Common myeloid progenitor, CD34-positive (primary cell): ENCODE measurements at regions not wholly inside any gene's neighbourhood (a gene's known extent, or its start where the extent isn't known, plus 50 kb on each side); places are given as distances from the start of the nearest gene placed in this dataset.
"Not testable (repeated sequence)": the region's sequence is repeated elsewhere in the genome, so short reads cannot be mapped to it uniquely, and the experiment has no call there.

ENCODE experiments used
- CTCF ChIA-PET: fragments of 350-600 bp; sonication (Branson Sonifier 250); formaldehyde crosslinking; loops from one replicate; lab custom pipeline; 2021; ENCODE audit warnings: antibody characterized with exemption; lab: Charles Lee
- POLR2A ChIA-PET: fragments of 350-600 bp; sonication (Branson Sonifier 250); formaldehyde crosslinking; loops from one replicate; lab custom pipeline; 2021; ENCODE audit warnings: antibody characterized with exemption; lab: Charles Lee
- DNase-seq, 3 donors: peaks; one replicate each; pipeline versions ENCODE4 v3.0.0 to v3.0.0-alpha.2; 2013
- H3K27ac ChIP-seq, 2 experiments: 1 replicate in 1 of 2; 2 replicates in 1 of 2; pipeline ENCODE4 v1.7.0; 2013; ENCODE audit warnings: inconsistent platforms in 2 of 2, low read length in 2 of 2, mild to moderate bottlenecking in 2 of 2, low read depth in 1 of 2, moderate library complexity in 1 of 2; ENCODE audit not compliant: severe bottlenecking in 2 of 2, insufficient read depth in 1 of 2, poor library complexity in 1 of 2
- H3K27me3 ChIP-seq, 5 experiments: replicated peaks in 2 of 5; 1 replicate in 3 of 5; 2 replicates in 2 of 5; pipeline versions ENCODE4 v1.6.1 to v1.7.0; 2013; ENCODE audit warnings: low read length in 4 of 5, mild to moderate bottlenecking in 2 of 5, moderate library complexity in 2 of 5, inconsistent platforms in 1 of 5; ENCODE audit not compliant: insufficient read depth in 5 of 5, control insufficient read depth in 4 of 5
- H3K36me3 ChIP-seq, 4 experiments: 1 replicate in 2 of 4; 2 replicates in 2 of 4; pipeline versions ENCODE4 v1.6.1 to v1.7.0; 2013; ENCODE audit warnings: low read length in 3 of 4, control low read depth in 1 of 4, mild to moderate bottlenecking in 1 of 4; ENCODE audit not compliant: control insufficient read depth in 4 of 4, insufficient read depth in 4 of 4
- H3K4me1 ChIP-seq, 4 experiments: 1 replicate in 3 of 4; 2 replicates in 1 of 4; pipeline versions ENCODE4 v1.6.1 to v1.7.1; 2013; ENCODE audit warnings: low read length in 3 of 4, mild to moderate bottlenecking in 3 of 4, control low read depth in 1 of 4, inconsistent platforms in 1 of 4, moderate library complexity in 1 of 4; ENCODE audit not compliant: control insufficient read depth in 4 of 4, insufficient read depth in 4 of 4; ENCODE audit errors: control extremely low read depth in 1 of 4
- H3K4me3 ChIP-seq, 7 experiments: 1 replicate in 4 of 7; 2 replicates in 3 of 7; pipeline versions ENCODE4 v1.5.1 to v1.7.0; 2013; ENCODE audit warnings: mild to moderate bottlenecking in 7 of 7, low read length in 6 of 7, moderate library complexity in 6 of 7, inconsistent platforms in 2 of 7, low read depth in 2 of 7, control low read depth in 1 of 7; ENCODE audit not compliant: insufficient read depth in 4 of 7, control insufficient read depth in 1 of 7; ENCODE audit errors: extremely low read depth in 1 of 7
- H3K9me3 ChIP-seq, 5 experiments: 1 replicate in 4 of 5; 2 replicates in 1 of 5; pipeline versions ENCODE4 v1.6.1 to v1.7.1; 2013; ENCODE audit warnings: low read length in 4 of 5, mild to moderate bottlenecking in 2 of 5, inconsistent platforms in 1 of 5, low read depth in 1 of 5, moderate library complexity in 1 of 5; ENCODE audit not compliant: control insufficient read depth in 4 of 5, insufficient read depth in 2 of 5; ENCODE audit errors: control extremely low read depth in 1 of 5
- WGBS: methylation state at CpG from one replicate; pipeline ENCODE4 v1.1.5; 2013; ENCODE audit not compliant: insufficient coverage; 5-methylcytosine and 5-hydroxymethylcytosine counted together

DNA sequence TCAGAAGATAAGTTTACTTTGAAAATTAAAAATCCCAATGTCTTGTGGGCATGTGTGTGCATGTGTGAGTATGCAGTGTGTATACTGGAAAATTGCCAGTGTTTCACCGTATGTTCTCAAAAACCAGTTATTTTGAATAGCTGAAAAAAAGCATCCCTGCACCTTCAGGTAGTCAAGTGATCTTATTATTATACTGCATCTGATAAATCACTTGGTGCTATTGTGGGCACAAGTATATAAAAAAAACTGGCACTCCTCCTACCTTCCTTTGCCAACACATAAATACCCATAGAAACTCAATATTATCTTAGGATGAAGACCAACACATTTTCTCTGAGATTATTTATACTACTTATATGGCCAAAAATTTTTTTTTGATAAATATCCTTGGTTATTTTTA lies 91.5 kb upstream of the MAP9 start:
- DNase-seq, result no peak
- POLR2A ChIA-PET, result no interaction called here
- H3K36me3 ChIP-seq, result no peaks in the 10 kb centered on the region
- no peaks in the 10 kb centered on the region for H3K27me3 ChIP-seq
- CTCF ChIA-PET, result interaction anchor here (1.5 to 1.6 kb wide), 2 partner anchors 24 to 61 kb away, joined by 3 to 5 read pairs; no protein-coding TSS in a partner anchor
- no peak overlapping the region for H3K4me3 ChIP-seq
- WGBS, result no CpG with 5 or more reads among the region's 1 CpG
- no peak overlapping the region for H3K27ac ChIP-seq
- H3K4me1 ChIP-seq, result peaks cover 0 to 9% (median 2%) of the 10 kb centered on the region in 4 experiments
- H3K9me3 ChIP-seq, result no peaks in the 10 kb centered on the region

DNA sequence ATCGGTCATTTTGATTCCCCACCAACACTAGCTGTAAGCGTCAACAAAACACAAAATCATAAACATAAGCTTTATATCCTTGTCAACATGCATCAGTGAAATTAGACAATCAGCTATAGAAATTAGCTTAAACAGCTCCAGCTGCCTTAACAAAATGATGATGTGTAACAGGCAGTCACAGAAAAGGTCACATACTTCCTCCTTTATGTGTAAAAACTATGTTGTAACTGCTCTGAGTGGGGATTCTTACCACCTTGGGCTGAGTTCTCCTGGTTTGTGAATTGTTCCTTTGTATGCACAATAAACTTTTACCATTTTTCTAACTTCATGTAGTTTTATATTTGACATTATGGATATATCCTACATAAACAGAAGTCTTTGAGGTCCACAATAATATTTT lies 73.9 kb upstream of the MAP9 start:
- H3K4me1 ChIP-seq, result no peaks in the 10 kb centered on the region
- peak in 2 of 3 donors; percentile 2 to 8 for DNase-seq
- WGBS, result no CpG with 5 or more reads among the region's 2 CpGs
- no peaks in the 10 kb centered on the region for H3K9me3 ChIP-seq
- H3K4me3 ChIP-seq, result no peak overlapping the region
- no peaks in the 10 kb centered on the region for H3K36me3 ChIP-seq
- H3K27ac ChIP-seq, result no peak overlapping the region
- CTCF ChIA-PET, result no interaction called here
- no peaks in the 10 kb centered on the region for H3K27me3 ChIP-seq
- POLR2A ChIA-PET, result no interaction called here

DNA sequence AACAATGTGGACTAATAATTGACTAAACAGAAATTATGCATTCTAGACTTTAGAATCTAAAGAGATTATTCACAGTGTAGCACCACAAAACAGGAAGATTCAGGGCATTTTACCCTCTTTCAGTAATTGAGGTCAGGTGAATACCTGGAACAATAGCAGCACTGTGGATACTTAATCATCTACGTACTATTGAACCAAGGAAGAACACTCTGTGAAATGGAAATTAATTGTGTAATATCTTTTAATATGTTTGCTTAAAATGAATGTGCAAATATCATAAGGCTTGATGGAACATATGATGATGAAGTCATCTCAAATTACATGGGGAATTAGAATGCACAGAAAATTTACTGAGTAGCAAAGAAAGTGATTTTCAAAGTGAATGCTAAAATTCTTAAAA lies 68.5 kb upstream of the MAP9 start:
- POLR2A ChIA-PET, result no interaction called here
- CTCF ChIA-PET, result interaction anchor here (1.4 to 2.3 kb wide), 4 partner anchors 9 to 342 kb away, joined by 3 to 12 read pairs (median 4); no protein-coding TSS in a partner anchor
- WGBS, result 100% methylated on average over 1 of the region's 1 CpG

DNA sequence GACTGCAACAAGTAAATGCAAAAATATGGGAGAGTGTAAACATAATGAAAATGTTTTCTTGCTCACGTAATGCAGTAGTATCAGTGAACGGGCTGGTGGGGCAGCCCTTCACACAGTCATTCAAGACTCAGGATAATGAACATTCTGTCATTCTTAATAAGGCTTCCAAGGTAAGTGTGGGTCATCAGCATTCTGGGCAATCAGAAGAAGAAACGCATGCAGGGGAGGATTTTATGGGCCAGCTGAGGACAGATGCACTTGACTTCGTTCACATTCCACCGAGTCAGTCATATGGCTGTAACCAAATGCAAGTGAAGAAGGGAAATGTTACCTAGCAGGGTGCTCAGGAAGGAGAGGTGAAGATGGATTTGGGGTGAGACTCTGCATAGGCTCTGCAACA lies 68.0 kb upstream of the MAP9 start:
- Histone ChIP-seq H3K36me3 (no peaks in the 10 kb centered on the region), H3K27ac (no peak overlapping the region), H3K9me3 (no peaks in the 10 kb centered on the region), H3K27me3 (no peaks in the 10 kb centered on the region), H3K4me1 (peaks cover 0 to 8% (median 1%) of the 10 kb centered on the region in 4 experiments), H3K4me3 (no peak overlapping the region)
- ChIA-PET POLR2A (no interaction called here), CTCF (interaction anchor here (0.7 to 2.8 kb wide), 8 partner anchors 8 to 509 kb away, joined by 3 to 16 read pairs (median 5); partner anchors contain the start of gene CTSO)
- 99% methylated on average over 5 of the region's 5 CpGs for WGBS
- DNase-seq, result no peak

More for the DNA sequence above, 68.5 kb upstream of the MAP9 start:
- H3K36me3 ChIP-seq, result no peaks in the 10 kb centered on the region
- no peaks in the 10 kb centered on the region for H3K9me3 ChIP-seq
- H3K27ac ChIP-seq, result no peak overlapping the region
- no peaks in the 10 kb centered on the region for H3K27me3 ChIP-seq
- no peak for DNase-seq
- H3K4me1 ChIP-seq, result peaks cover 0 to 8% (median 1%) of the 10 kb centered on the region in 4 experiments
- H3K4me3 ChIP-seq, result no peak overlapping the region

DNA sequence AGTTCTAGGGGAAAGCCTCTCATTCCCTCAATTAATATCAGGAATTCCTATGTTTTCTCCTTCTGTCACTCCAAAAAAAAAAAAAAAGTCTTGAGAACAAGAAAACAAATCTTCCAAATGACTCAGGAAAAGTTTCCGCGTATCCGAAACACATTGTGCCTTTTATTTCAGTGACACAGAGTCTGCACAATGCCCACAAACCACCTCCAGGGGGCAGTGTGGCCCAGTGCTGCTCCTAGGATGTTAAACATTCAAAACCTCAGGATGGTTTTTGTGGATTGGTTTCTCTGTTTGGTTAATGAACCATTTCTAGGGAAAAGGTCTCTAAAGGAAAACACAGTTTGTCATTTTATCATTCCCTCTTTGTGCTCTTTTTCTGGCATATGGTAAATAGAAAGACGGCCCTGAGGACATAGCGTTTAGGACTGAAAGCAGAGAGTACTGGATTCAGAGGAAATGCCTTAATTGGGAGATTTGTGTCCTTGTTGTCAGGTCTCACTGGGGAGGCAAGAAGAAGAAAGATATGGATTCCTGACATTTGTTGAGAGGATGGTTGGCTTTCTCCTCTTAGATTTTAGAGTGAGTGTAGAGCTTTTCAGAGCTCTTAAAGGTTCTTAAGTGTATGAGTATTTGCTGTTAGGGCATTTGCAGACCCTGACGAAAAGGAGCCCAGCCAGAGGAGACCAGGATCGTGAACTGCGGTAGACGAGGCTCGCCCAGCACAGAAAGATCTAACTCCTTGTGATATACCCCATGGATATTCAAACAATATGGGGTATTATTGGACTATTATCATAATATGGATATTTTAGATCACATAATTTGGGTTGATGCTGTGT lies 65.7 kb upstream of the MAP9 start:
- DNase-seq, result peak; percentile 66 to 79 (median 72)
- H3K4me1 ChIP-seq, result peaks cover 0 to 8% (median 1%) of the 10 kb centered on the region in 4 experiments
- ChIA-PET CTCF (interaction anchor here (1.0 to 2.8 kb wide), 10 partner anchors 11 to 345 kb away, joined by 3 to 16 read pairs (median 3); no protein-coding TSS in a partner anchor), POLR2A (no interaction called here)
- H3K36me3 ChIP-seq, result no peaks in the 10 kb centered on the region
- H3K9me3 ChIP-seq, result no peaks in the 10 kb centered on the region
- 38% methylated on average over 7 of the region's 10 CpGs for WGBS
- H3K27ac ChIP-seq, result no peak overlapping the region
- no peaks in the 10 kb centered on the region for H3K27me3 ChIP-seq
- peak overlapping the region in 5 of 7 experiments; percentile 21 to 70 (median 37) for H3K4me3 ChIP-seq

DNA sequence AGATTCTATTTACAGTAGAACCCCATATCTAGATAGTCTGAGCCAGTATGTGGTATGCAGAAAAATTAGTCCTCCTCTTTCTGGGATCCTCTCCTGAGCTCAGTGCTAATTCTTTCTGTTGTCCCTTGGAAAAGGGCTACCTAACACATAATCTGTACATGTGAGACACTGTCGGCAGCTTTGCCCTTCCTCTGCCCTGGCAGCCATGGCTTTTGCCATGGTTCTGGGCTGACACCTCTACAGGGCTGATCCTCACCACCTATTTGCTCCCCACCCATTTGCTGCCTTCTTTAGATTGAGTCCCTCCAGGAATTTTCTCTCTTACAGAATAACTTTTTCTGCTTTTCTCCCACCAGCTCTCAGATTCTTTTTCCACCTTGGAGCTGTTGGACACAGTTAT lies 64.7 kb upstream of the MAP9 start:
- no peak overlapping the region for H3K27ac ChIP-seq
- 100% methylated on average over 1 of the region's 1 CpG for WGBS
- H3K4me1 ChIP-seq, result peaks cover 0 to 8% (median 1%) of the 10 kb centered on the region in 4 experiments
- H3K27me3 ChIP-seq, result no peaks in the 10 kb centered on the region
- H3K36me3 ChIP-seq, result no peaks in the 10 kb centered on the region
- H3K9me3 ChIP-seq, result no peaks in the 10 kb centered on the region
- no peak overlapping the region for H3K4me3 ChIP-seq
- DNase-seq, result no peak
- POLR2A ChIA-PET, result no interaction called here
- CTCF ChIA-PET, result interaction anchor here (0.7 to 2.0 kb wide), 9 partner anchors 10 to 348 kb away, joined by 3 to 9 read pairs (median 3); no protein-coding TSS in a partner anchor

DNA sequence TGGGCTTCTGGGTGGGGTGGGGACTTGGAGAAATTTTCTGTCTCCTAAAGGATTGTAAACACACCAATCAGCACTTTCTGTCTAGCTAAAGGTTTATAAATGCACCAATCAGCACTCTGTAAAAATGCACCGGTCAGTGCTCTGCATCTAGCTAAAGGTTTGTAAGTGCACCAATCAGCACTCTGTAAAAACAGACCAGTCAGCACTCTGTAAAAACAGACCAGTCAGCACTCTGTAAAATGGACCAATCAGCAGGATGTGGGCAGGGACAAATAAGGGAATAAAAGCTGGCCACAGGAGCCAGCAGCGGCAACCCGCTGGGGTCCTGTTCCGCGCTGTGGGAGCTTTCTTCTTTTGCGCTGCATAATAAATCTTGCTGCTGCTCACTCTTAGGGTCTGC lies 63.0 kb upstream of the MAP9 start:
- CTCF ChIA-PET, result interaction anchor here (0.6 to 2.0 kb wide), 5 partner anchors 9 to 513 kb away, joined by 3 to 8 read pairs (median 4); no protein-coding TSS in a partner anchor
- not testable (repeated sequence) for H3K27ac ChIP-seq, DNase-seq, H3K4me3 ChIP-seq, H3K4me1 ChIP-seq, H3K9me3 ChIP-seq, H3K27me3 ChIP-seq, H3K36me3 ChIP-seq
- POLR2A ChIA-PET, result interaction anchor here (0.5 to 0.6 kb wide), 2 partner anchors 101 to 248 kb away, joined by 3 read pairs; no protein-coding TSS in a partner anchor
- 100% methylated on average over 6 of the region's 6 CpGs for WGBS
